HFF-Myc (cell line): ENCODE measurements at regions not wholly inside any gene's neighbourhood (a gene's known extent, or its start where the extent isn't known, plus 50 kb on each side); places are given as distances from the start of the nearest gene placed in this dataset.

Source experiments
- DNase-seq: peaks from one replicate; pipeline ENCODE4 v3.0.0-alpha.2; 2011; ENCODE audit warnings: low read depth; ENCODE audit errors: extremely low read depth
- H3K4me3 ChIP-seq: replicated peaks from 2 replicates; pipeline ENCODE4 v1.5.1; 2011; ENCODE audit warnings: low read depth, mild to moderate bottlenecking, control low read depth, low read length
- TF ChIP-seq, protein P1 (sequence below): IDR thresholded peaks from 2 replicates; pipeline ENCODE4 v1.5.1; 2012; ENCODE audit warnings: mild to moderate bottlenecking, low read depth, low read length, control low read depth; ENCODE audit errors: missing control alignments

GRCh38 chr11:37689951-37690350, 1091.9 kb upstream of the RAG2 start:
- TF ChIP-seq, protein P1, sequence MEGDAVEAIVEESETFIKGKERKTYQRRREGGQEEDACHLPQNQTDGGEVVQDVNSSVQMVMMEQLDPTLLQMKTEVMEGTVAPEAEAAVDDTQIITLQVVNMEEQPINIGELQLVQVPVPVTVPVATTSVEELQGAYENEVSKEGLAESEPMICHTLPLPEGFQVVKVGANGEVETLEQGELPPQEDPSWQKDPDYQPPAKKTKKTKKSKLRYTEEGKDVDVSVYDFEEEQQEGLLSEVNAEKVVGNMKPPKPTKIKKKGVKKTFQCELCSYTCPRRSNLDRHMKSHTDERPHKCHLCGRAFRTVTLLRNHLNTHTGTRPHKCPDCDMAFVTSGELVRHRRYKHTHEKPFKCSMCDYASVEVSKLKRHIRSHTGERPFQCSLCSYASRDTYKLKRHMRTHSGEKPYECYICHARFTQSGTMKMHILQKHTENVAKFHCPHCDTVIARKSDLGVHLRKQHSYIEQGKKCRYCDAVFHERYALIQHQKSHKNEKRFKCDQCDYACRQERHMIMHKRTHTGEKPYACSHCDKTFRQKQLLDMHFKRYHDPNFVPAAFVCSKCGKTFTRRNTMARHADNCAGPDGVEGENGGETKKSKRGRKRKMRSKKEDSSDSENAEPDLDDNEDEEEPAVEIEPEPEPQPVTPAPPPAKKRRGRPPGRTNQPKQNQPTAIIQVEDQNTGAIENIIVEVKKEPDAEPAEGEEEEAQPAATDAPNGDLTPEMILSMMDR: no peak
- no peak overlapping the region for H3K4me3 ChIP-seq
- DNase-seq: no peak

GRCh38 chr11:37688456-37688855, 1090.4 kb upstream of the RAG2 start:
- no peak overlapping the region for H3K4me3 ChIP-seq
- no peak for DNase-seq
- TF ChIP-seq, protein P1: no peak

GRCh38 chr11:37687130-37687529, 1089.1 kb upstream of the RAG2 start:
- TF ChIP-seq, protein P1: no peak
- no peak overlapping the region for H3K4me3 ChIP-seq
- no peak for DNase-seq

DNA sequence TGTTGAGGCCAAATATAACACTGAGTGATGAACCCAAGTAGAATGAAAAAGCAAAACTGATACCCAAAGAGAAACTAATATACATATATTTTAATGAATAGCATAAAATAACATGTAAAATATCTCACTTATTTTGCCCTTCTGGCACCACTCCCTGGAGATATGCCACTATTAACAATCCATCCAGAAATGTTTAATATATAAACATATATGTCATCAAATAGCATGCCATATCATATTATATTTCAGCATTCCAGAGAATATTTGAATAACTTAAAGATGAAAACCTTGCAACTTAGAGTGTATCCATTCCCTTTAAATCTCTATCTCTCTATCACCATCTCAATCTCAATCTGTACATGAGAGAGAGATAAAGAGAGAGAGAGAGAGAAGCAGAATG, 1073.3 kb upstream of the RAG2 start:
- TF ChIP-seq, protein P1: no peak
- H3K4me3 ChIP-seq: no peak overlapping the region
- DNase-seq: no peak

GRCh38 chr11:37666960-37667359, 1068.9 kb upstream of the RAG2 start:
- TF ChIP-seq, protein P1: no peak
- DNase-seq: no peak

DNA sequence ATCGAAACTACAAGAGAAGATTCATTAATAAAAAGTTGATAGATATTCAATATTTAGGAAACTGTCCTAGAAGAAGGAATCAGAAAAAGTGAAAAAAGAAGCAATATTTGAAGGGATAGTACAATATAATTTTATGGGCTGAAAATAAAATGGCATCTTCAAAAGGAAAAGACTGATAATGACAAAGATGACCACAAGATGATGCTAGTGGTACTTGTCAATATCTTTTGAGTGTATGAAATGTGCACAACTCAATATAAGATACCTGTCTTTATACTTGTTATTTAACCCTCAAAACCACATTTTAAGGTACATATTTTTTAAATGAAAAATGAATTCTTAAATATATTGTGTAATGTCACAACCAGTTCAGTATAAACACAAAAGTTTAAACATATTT, 1059.6 kb upstream of the RAG2 start:
- H3K4me3 ChIP-seq: no peak overlapping the region
- TF ChIP-seq, protein P1: peak; percentile 13
- DNase-seq: peak; percentile 1

More at GRCh38 chr11:37666960-37667359, 1068.9 kb upstream of the RAG2 start:
- no peak overlapping the region for H3K4me3 ChIP-seq

DNA sequence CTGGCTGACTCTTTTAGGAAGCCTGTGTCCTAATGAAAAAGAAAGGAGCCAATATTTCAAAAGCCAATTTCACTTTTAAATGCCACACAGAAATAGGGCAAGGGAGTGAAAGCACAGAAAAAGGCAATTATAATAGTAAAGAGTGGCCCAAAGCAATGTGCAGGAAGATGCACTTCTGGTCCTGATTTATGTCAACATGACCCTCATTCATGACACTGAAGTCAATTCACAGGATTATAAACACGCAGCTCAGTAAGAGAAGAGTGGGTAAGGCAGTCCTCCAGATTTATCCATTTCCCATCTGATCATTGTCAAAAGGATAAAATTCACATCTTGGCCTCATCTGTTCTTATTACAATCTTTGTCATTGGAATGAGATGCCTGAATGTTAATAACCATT, 1049.7 kb upstream of the RAG2 start:
- H3K4me3 ChIP-seq: no peak overlapping the region
- TF ChIP-seq, protein P1: no peak
- DNase-seq: no peak
